HG02763 (cell line): ENCODE measurements at regions not wholly inside any gene's neighbourhood (a gene's known extent, or its start where the extent isn't known, plus 50 kb on each side); places are given as distances from the start of the nearest gene placed in this dataset.
"Not testable (repeated sequence)": the region's sequence is repeated elsewhere in the genome, so short reads cannot be mapped to it uniquely, and the experiment has no call there.

Experiments
- ATAC-seq: cut with Tn5 transposase; IDR thresholded peaks from one replicate; pipeline ENCODE4 v1.9.1; 2021; ENCODE audit warnings: mild to moderate bottlenecking, moderate library complexity; ENCODE audit not compliant: unreplicated experiment

- no peak for ATAC-seq
Measured at GRCh38 chr3:81876826-81877225, 115.4 kb upstream of the GBE1 start.

GRCh38 chr3:81874738-81875137 is 113.3 kb upstream of the GBE1 start:
- ATAC-seq, result no peak

GRCh38 chr3:81872566-81872965 is 111.1 kb upstream of the GBE1 start:
- no peak for ATAC-seq

GRCh38 chr3:81871358-81872155 is 110.1 kb upstream of the GBE1 start:
- ATAC-seq, result no peak

DNA sequence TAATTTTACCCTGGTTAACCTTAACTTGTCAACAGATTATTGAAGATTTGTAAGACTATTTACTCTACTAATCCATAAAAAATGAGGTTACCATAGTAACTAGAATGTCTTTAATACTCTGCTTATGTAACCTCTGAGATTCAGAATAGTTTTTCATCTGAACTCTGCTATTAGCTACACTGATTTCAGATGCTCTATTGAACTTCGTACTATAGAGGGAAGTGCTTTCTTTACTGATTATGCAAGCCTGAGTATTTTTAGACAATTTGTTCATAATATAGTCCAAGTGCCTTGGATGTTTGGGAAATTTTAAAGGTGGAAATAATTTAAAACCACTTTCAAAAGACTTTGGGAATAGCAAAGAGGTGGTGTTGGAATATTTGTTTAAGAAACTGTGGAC is 107.9 kb upstream of the GBE1 start:
- ATAC-seq, result no peak

DNA sequence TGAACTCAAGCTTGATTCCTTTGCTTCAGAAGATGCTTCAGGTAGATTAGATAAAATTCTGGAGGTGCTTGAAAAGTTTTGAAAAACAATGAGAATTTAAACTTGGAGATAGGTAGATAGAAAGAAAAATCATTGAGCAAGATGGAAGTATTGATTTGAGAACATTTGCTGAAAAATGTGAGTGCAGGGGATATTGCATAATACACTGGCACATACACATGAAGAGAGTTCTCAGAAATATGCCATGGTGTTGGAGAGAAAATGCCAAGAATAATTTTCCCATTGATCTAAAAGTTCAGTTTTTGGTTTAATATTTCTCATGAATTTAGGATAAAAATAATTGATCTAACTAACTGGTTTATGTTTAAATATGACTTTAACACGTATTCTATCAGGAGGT is 107.2 kb upstream of the GBE1 start:
- no peak for ATAC-seq

GRCh38 chr3:81867875-81868274 is 106.4 kb upstream of the GBE1 start:
- no peak for ATAC-seq

DNA sequence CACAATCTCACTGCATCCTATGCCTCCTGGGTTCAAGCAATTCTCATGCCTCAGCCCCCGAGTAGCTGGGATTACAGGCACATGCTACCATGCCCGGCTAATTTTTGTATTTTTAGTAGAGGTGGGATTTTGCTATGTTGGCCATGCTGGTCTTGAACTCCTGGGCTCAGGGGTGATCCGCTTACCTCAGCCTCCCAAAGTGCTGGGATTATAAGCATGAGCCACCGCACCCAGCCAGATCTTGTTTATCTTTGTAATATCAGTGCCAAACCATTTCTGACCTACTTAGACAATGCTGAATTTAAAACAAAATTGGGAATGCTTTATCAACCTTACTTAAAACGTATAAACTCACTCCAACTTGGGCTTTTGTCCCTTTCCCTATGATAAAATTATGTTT is 103.7 kb upstream of the GBE1 start:
- not testable (repeated sequence) for ATAC-seq

GRCh38 chr3:81864272-81864671 is 102.8 kb upstream of the GBE1 start:
- ATAC-seq, result no peak

DNA sequence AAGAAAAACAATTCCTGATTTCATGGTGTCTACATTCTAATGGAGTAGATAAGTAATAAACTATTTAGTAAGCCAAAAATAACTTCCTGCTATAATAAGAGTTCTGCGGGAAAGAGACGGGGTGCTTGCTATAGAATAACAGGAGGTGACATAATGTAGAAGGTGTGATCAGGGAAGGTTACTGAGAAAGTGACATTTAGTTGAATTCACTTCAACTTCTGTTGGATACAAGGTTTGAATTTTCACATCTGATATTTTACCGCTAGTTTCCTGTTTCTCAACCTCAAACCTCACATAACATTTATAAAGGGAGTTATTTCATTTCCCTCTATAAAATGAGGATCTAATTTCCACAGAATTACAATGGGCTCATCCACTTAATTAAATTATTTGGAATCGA is 102.3 kb upstream of the GBE1 start:
- ATAC-seq, result no peak

DNA sequence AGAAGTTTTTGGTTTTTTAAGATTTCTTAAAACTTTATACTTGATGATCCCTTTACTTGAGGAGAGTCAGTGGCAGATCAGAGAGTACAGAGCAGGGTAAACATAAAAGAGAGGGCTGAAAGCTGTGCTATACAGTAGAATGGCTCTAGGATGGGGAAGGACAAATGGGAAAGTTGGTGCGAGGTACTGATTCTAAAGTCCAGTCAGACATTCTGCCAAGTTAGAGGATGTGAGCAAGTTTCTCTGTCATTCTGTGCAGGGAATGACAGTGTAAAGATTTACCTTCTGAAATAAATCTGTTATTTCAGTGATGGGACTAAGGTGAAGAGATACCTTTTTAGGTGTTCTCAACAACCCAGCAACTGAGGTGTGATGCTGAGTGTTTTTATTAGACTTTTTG is 100.1 kb upstream of the GBE1 start:
- no peak for ATAC-seq

DNA sequence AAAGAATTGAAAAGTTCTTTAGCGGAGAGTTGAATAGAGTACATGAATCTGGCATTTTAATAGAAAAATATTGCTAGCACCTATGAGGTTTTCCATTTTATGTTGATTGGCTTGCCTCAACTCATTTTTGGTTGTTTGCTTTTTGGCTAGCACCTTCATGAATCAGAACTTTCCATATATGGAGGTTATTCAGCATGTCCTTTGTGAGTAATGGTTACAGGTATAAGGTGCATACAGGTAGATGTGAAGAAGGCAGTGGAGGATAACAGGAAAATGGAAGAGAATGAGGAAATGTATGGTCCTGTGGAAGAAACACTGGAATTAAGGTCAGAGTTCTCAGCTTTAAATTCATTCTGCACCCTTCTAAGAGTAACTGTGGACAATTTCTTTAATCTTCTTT is 98.1 kb upstream of the GBE1 start:
- ATAC-seq, result no peak

DNA sequence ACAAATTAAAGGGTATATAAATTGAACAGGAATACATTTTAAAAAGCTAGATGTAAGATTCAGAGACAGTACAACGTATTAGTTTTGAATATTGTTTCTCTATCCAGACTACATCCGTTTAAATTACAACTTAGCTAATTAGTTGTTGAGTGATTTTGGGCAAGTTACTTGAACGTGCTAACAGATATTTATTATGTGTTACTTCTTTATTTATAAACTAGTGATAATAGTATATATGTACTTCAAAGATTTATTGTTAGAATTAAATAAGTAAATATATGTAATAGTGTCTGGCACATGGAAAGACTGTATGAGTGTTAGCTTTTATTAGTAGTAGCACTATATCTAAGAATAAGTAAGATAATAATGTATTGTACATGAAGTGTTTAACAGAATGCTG is 92.0 kb upstream of the GBE1 start:
- no peak for ATAC-seq

DNA sequence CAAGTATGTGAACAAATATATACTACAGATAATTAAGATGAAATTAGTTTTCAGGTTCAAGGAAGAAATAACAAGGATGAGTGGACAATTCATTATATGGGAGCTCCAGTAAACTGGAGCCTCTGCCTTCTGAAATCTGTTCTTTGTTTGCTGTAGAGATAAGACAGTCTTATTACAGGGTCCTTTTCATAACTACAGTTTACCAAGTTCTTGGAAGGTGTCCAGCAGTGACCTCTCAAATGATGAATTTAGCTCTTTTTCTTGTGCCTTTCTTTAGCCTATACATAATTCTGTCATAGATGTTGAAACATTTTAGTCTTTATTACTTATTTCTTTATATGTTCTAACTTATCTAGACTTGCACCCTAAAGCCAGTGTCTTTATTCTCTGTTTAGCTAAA is 89.7 kb upstream of the GBE1 start:
- ATAC-seq, result no peak

- no peak for ATAC-seq
Measured at GRCh38 chr3:81846988-81847387, 85.5 kb upstream of the GBE1 start.

GRCh38 chr3:81841540-81841939 is 80.1 kb upstream of the GBE1 start:
- no peak for ATAC-seq

DNA sequence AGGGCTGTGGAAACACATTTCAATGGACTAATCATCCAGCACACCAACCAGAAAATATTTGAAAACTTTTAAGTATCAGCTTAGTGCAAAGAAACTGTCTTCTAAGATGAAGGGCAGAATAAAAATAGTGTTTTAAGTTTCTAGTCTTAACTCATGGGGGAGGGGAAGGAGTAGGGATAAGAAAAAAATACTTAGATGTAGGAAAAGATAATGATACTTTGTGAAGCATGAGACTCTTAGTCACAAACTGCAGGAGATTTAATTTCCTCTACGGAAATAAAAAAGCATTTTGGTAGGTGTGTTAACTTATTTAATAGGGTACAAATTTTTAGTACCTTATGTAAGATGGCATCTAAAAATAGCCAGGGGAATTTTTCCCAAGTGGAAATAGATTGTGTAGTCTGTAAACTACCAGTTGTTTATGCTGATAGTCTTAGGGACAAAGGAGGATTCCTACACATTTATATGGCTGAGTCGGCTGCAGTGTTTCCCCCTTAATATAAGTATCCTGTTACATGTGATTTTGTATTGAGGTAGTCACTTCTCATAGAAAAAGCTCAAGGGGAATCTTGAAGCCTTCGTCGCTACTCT is 78.2 kb upstream of the GBE1 start:
- no peak for ATAC-seq

DNA sequence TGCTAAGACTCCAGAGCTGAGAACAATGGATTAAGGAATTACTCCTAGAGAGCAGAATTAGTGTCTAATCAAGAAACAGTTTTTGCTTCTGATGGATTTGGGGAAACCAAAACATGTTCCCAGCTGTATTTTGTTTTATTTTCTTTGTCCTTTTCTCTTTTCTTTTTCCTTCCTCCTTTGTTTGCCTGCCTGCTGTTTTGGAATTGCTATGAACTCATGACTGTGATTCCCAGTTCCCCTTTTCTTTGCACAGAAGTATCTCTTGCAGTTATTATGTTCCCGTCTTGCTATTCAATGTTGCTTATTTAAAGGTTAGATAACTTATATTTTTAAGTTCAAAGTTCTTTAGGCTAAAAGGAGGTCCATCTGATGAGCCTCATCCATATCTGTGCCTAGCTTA is 77.0 kb upstream of the GBE1 start:
- ATAC-seq, result peak; percentile 44

GRCh38 chr3:81837071-81837593 is 75.7 kb upstream of the GBE1 start:
- ATAC-seq, result no peak

GRCh38 chr3:81829937-81830336 is 68.5 kb upstream of the GBE1 start:
- ATAC-seq, result no peak

- not testable (repeated sequence) for ATAC-seq
Measured at GRCh38 chr3:81829272-81829671, 67.8 kb upstream of the GBE1 start.

DNA sequence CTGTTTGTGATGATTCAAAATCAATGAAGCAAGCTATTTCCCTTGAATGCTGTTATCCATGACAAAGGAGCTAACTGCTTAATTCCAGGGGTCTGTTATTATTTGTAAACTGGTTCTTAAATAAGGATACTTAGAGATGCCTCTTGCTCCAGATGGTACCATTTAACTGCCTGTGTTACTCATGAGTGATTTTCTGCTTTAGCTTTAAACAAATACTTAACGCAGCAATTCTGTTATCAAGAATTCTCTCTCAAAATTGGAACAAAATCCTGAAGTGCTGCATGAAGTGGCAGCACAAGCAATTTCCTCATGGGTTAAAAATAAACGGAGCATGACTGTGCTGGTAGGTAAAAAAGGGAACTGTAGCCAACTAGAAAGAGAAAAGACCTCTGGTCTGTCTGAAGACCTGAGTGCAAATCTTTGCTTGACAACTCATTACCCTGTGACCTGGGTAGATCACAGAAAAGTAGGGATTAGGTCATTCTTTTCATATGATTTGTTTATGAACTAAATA is 62.5 kb upstream of the GBE1 start:
- ATAC-seq, result peak; percentile 93
